SW 1271 (cell line): ENCODE measurements at regions not wholly inside any gene's neighbourhood (a gene's known extent, or its start where the extent isn't known, plus 50 kb on each side); places are given as distances from the start of the nearest gene placed in this dataset.
"Not testable (repeated sequence)": the region's sequence is repeated elsewhere in the genome, so short reads cannot be mapped to it uniquely, and the experiment has no call there.

Experiments used
- DNase-seq, 2 experiments: peaks; one replicate each; lab custom pipeline; 2025; lab: John Stamatoyannopoulos, UW

DNA sequence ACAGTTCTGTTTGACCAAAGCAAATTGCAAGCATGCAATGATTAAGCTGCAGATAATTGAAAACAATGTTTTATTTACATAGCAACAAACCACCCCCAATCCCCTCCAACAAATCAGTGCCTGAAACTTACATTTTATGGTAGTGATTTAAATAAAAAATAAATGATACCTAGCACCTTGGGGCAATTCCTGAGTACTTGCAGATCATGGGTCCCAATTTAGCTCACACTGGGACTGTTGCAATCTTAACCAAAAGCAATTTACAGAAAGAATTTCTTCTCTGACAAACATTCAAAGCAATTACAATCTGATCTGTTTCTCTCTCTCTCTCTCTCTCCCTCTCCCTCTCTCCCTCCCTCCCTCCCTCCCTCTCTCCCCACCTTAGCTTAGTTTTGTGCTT is 345.7 kb upstream of the PCSK5 start:
- no peak for DNase-seq

DNA sequence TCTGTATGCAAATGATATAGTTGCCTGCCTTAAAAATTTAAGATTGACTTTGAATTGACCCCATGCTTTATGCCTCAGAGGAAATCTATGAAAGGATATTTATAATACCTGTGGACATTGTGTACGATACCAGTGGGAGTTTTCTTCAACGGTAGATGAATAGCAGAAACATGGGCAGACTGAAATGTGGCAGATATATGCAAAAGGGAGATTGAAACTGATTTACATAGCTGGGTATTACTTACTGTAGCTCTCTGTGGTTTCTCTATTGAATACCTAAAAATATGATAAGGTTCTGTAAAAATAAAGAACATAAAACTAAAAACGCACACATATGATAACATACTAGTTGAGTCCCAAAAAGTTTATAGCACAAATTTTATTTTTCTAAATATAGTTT is 345.2 kb upstream of the PCSK5 start:
- DNase-seq = no peak

DNA sequence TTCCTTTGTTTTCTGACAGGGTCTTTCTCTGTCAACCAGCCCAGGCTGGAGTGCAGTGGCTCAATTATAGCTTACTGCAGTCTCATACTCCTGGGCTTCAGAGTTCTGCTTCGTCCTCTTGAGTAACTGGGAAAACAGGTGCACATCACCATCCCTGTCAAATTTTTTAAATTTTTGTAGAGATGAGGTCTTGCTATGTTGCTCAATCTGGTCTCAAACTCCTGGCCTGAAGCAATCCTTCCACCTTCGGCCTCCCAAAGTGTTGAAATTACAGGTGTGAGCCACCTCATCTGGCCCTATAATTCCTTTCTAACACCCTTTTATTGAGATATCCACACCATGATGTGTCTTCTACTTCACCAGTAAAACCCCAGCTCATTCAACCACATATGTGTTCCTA is 341.6 kb upstream of the PCSK5 start:
- no peak for DNase-seq

DNA sequence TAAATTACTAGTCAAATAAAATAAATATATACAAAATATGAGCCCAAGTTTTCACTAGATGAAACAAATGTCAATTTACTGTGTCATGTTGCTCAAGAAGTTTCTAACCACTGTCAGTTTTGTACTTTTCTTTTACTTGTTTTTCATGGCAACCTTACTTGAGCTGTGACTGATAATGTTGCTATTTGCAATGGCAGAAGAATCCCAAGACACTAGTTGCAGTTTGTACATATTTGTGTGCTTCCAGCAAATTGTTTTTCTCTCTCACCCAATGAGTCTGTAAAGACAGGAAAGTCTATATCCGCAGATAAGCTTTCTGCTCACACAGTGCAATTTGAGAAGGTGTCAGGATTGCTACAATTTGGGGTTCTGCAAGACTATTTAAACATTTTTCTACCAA is 338.6 kb upstream of the PCSK5 start:
- no peak for DNase-seq

DNA sequence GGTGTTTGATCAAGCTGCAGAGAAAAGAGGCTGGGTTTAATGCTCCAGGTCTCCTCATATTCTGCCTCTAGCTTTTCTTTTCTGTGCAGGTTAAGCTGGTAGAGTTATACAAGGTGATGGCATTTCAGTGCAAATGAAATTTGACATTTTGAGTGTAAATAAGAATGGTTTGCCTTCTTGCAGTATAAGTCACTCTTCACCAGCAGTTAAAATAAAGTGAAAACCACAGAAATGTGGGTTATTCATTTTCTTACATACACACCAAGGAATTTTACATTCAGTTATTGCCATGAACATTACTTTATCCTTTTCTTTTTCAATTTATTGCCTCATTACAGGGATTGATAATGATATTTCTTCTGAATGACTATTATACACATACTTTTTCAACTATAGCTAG is 337.5 kb upstream of the PCSK5 start:
- no peak for DNase-seq

DNA sequence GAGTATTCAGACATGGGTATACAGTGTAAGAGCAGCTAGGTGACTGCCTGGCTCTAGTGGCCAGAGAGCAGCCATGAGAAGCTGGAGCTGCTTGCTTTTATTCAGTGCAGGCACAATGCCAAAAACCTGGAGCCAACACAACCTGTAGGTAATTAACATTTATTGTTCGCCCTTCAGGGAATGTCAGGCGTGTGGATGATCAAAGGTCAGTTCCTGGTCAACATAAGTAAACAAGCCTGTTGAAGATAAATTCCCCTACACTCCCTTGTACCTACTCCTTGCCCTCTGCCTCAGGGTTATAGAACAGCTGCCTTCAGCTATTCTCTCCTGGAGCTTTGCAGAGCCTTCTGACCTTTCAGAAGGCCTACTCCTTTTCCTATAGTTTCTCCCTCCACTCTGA is 323.7 kb upstream of the PCSK5 start:
- not testable (repeated sequence) for DNase-seq

DNA sequence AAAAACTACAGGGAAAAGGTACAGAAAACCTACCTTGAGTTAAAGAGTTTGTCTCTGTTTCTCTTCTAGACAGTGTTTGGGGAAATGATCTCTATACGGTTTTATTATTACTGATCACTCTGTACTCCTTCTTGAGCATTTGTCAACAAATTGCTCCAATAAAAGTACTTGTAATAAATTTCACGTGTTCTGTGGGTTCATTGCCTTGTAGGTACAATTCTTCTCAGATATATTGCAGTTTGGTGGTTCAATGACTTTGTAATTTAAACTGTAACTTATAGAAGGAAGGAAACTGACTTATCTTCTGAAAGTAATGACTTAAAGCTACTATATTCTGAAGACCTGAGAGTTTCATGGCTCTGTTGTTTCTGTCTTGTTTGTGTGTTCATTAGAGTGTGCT is 319.9 kb upstream of the PCSK5 start:
- DNase-seq = no peak

DNA sequence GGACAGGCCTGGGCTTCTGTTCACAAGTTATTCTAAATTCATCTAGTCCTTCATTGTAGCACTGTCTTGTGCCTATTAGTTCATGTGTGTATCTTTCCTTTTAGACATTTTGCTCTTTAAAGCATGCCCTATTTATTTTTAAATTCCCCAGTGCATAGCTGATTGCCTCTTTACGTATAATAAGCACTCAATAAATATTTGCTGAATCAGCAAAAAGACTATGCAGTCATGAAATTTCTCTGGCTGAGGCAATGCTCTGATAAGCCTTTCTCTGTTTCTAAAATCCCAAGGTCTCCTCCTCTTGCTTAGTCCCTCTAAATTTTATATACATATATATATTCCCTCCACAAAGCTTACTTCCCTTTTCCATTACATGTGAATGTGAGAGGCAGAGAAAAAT is 315.9 kb upstream of the PCSK5 start:
- no peak for DNase-seq

DNA sequence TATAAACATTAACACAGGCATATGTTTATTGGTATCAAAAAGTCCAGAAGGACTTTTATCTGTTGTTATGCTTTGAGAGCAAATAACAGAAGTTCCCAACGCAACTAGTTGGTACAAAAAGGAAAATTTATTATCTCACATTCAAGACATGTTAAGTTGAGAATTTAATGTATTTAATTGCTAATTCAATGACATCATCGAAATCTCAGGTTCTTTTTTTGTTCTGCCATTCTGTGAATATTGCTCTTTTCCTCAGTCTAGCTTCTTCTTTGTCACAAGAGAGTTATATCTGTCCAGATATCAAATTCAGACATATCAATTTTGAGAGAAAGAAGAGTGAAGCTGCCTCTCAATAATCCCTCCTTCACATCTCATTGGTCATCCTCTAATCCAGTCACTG is 307.6 kb upstream of the PCSK5 start:
- no peak for DNase-seq

DNA sequence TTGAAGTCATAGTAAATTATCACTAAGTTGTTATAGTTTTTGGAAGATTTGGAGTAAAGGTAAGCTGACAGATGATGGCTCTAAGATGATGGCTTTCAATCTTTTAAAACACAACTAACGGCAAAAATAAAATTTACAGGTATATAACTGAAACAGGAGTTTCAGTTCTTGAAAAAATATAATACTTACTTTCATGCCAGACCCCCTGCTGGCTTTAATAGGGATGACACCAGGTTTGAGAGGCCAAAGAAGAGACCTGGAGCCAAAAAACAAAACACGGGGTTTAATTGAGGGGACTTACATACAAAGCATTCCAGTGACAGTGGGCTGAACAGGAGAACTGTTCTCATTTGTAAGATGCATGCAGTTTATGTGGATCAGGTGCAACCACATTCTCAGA is 301.7 kb upstream of the PCSK5 start:
- DNase-seq = no peak

DNA sequence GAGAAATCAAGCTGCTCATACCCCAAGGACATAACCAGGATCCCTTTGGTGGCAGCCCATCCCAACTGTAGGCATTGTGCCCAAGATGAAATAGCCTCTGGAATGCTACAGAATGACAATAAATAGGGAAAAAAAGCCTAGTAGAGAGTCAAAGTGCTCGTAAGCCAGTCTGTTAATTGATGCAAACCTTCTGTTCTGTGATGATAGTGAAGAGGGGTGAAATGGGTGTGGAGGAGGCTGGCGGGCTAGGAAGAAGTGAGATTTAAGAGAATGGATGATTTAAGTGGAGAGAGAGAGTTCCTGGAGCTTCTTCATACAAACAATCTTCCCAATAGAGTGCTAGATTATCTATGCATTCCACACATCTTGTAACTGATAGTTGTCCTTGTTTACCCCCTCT is 301.0 kb upstream of the PCSK5 start:
- no peak for DNase-seq

DNA sequence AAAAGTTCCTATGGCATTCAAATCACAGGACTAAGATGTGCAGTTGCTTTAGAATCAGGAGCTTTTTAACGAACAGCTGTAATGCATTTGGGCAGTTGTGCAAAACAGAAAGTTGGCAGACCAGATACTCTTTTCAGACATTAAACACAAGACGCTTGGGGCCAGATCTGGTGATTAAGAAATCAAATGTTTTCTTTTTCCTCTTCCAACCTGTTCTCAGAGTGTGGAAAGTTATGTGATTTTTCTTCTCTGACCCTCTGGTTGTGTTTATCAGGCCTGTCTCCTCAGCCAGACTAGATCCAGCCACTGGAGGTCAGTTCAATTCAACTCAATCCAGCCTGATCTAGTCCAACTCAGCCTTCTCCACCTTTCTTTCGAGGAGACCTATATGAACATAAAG is 298.5 kb upstream of the PCSK5 start:
- no peak for DNase-seq

DNA sequence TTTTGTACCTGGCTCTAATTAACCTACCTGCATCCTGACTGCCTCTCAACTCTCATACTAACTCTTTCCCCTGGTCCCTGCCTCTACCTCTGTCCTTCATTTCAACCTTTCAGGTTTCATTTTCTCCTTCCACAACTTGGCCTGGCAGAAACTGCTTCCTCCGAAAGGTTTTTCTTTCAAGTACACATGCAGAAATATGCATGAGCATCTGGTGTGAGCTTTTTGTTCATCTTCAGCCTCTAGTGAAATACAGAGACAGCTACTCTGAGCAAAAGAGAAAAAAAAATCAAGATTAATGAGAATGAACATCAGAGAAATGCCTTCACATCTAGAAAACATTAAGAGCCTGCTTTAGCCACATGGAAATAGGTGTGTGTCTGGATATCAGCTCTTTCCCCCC is 297.9 kb upstream of the PCSK5 start:
- no peak for DNase-seq

DNA sequence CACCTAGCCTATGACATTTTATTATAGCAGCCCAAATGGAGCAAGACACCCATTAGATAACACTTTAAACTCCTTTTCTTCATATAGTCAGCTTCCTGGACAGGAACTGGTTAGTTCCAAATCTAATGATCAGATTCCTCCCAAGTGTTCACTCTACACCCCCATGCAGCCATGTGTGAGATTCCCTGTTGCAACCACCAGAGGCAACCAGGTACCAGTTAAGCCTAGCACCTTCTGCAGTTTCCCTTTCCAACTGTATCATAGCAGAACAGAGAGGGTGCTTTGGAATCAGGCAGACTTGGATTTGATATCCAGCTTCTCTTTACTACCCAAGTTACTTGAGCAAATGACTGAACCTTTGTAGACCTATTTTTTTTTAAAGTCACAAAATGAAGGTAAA is 296.6 kb upstream of the PCSK5 start:
- DNase-seq = no peak

DNA sequence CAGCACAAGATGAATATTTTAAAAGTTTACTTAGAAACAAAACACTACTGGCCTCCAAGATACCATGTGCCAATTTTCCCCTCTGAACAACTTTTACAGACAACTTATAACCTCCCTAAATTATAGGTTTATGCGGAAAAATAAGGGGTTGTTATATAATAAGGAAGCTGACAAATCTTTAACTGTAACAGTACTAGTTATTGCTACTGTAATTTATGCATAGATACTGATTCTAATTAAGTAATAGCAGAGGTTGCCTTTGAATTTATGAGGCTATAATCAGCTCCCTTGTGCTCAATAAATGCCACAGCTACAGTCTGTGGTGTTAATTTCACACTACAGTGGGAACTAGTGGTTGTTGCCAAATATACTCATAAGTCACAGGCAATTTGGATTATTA is 291.3 kb upstream of the PCSK5 start:
- DNase-seq = no peak

DNA sequence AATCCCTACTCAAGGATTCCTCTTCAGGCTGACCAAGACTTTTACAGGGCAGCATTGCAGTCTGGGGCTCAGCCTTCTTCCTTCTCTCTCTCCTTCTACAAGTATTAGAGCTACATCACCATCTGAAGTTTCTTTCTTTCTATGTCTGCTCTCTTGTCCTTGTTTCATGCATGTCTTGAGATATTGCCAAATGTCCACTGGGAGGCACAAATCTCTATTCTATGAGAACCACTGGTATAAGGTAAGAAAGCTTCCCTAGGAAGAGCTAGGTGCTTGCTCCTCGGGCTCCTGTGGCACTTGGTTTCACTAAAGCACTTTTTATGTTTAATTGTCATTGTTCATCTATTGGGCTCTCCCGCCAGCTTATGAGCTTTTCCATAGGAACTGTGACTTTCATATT is 289.2 kb upstream of the PCSK5 start:
- DNase-seq = no peak

DNA sequence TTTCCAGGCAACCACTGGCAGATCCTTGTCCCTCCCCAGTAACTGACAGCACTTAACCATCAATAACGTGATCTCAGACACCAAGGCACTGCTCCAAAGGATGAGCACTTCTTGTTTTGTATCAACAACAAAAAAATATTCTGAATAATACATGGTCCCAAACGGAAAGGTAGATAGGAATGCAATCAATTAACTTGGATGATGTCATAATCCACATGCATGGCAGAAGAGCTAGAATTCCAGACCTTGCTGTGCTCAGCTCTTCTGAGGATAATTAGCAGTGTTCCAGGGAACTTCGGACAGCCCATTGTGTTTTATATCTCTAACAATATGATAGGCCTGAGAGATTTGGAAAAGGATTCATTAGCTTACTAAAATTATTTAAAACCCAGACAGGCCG is 288.4 kb upstream of the PCSK5 start:
- DNase-seq = no peak

DNA sequence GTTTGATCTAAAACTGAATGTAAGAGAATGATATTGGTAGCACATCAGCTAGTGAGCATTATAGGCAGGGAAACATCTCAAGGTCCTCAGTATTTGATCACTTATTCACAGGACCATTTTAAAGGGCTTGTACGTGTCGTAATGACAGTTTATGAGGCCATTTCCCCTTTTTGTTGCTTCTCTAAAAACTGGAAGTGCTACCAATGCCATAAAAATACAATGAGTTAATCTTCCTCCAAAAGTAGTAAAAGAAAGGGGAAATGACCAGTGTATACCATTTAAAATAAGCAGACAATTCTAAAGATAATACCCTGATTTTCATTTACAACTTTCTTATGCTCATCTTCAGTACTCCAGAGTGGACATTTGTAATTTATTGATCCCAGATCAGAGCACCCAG is 285.8 kb upstream of the PCSK5 start:
- no peak for DNase-seq

DNA sequence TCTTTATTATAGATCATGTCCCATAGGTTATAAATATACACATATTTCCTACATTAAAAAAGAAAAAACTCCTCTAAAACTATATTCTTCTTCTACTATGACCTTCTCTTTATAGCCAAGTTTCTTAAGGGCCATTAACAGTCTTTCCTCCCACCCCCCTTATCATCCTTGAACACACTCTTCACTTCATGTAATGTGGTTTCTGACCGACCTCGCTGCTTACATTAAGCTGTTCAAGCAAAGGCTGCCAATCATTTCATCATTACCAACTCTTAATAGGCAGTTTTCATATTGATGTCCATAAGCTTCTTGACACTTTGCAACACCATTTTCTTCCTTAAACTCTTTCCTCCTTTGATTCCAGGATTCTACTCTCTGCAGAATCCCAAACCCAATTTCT is 283.0 kb upstream of the PCSK5 start:
- DNase-seq = no peak

DNA sequence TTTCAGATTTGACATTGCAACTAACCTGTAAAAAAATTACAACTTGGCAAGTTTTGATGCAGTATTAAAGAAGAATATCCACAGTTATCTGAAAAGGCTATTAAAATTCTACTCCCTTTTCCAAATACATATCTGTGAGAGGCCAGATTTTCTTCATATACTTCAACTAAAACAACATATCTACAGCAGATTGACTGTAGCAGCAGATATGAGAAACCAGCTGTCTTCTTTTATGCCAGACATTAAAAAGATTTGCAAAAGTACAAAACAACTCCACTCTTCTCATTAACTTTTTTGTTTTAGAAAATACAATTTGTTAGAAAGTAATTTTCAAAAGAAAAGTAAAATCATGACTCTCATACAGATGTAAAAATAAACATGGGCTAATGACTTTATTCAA is 281.1 kb upstream of the PCSK5 start:
- DNase-seq = no peak

DNA sequence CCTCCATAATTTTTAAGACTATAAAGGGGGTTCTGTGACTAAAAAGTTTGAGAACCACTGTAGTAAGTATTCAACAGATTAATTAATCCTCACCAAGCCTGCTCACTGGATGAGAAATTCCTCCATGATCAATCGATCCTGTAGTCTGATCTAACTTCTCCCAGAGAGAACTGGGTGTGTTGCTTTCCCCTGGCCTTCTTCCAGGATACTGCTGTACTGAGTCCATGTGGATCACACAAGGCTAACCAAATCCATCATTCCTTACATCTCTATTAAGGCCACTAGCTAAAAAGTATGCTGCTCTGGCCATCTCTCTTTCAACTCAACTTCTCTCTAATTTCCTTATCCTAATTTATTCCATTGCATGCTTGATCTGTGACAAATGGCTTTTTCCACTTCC is 280.2 kb upstream of the PCSK5 start:
- DNase-seq = no peak

DNA sequence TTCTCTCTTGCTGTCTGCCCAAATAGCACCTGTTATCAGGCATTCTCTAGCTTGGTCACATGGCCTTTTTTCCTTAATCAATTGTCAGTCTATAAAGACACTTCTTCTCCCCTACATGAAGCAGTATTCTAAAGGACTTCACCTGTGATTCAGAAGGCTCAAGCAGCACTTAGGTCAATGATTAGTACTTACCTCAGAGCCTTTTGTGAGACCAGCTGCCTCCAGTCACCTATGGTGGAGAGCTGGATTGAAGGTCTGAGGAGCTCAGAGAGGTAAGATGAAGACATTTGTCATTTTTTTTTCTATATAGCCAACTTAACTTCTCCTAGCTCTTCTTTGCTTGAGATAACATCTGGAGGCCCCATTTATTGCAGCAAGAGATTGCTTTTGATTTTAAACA is 278.3 kb upstream of the PCSK5 start:
- no peak for DNase-seq

DNA sequence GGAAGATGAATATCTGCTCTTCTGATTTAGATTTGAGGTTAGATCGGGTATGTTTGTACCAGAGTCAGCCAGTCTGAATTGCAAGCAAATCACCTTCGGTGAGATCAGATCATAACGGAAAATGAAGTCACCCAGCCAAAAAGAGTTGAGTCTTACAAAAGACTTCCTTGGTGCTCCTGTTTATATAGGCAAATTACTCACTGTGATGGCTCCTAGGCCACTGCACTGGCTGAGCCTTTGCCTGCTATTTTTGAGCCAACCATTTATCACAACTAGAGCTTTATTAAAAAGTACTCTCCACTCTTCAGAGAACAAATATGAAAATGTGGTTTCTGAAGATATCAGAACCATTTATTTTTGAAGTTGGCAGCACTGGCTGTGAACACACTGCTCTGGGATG is 277.7 kb upstream of the PCSK5 start:
- DNase-seq = no peak

DNA sequence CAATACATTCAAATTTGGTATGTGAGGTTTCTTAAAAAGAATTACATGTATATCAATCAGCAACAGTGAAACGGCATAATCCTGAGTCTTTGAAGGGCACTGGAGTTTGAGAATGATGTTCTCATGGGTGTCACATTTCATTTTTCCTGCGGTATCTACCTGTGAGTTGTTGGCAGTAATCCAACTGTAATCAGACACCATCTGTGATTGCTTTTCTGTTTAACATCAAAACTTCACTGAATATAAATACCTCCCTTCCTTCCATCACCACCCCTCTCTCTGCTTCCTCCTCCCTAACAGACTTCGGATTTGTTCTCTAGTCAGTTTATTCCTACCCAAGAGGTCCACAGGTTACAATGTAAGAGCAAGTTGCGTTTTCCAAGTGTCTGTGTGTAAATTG is 275.2 kb upstream of the PCSK5 start:
- DNase-seq = no peak

DNA sequence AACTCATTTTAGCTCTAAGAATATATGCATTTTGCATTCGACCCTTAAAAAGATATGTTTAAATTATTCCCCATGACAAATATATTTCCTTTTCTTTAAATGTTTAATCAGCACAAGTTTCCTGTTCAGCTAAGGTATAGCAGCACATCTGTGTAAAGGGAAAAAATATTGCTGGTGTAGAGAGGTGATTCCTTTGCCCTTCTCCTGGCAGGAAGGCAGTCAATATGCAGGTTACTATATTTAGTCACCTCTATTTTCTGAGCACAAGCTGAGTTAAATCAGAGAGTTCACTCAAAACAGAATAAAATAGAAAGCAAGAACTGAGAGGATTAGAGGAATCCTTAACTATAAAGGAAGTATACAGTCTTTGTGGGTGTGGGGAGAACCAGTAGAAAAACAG is 274.4 kb upstream of the PCSK5 start:
- no peak for DNase-seq
